ENCODE measurements at regions not wholly inside any gene's neighbourhood (a gene's known extent, or its start where the extent isn't known, plus 50 kb on each side); places are given as distances from the start of the nearest gene placed in this dataset.

DNA sequence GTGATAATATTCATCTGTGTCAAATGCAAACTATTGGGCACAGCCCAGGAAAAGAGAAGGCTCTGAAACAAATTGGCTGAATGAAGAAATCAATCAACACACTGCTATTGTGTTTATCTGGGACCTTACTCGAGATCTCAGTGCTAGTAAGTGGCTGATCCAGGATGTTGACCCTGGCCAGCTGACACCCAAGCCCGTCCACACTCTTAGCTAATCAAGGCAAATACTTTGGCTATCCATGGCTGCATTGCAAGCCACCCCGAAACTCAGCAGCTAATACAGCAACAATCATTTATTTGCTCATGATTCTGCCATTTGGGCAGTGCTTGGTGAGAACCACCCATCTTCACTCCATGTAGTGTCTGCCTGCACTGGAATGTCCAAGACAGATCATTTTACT is 74.1 kb upstream of the UBE3A start:
- Histone ChIP-seq H3K36me3 (ENCODE audit: control insufficient read depth in 2 of 2, extremely low read depth in 1 of 2, insufficient read depth in 2 of 2, low read length in 2 of 2) (no peaks in the 10 kb centered on the region), H4K20me1 (ENCODE audit: control insufficient read depth, extremely low read depth, insufficient read depth, low read length) (no peaks in the 10 kb centered on the region)

DNA sequence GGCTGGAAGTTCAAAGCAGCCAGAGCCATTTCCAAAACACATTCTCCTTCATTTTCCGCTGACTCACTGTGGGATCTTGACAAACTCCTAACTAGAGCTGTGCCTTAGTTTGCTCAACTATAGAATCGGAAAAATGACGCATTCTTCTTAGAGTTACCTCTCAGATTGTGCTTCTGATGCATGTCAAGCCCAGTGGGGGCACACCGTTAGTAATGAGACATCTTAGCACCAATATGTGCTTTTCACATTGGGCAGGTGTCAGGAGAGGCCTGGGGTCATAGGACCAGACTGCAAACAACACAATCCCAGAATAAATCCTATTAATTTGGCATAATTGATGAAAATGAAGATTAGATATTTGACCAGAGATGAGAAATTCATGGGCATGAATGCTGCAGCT is 71.3 kb upstream of the UBE3A start:
- Histone ChIP-seq H3K27ac (ENCODE audit: control insufficient read depth, insufficient read depth, low read length) (no peak overlapping the region), H3K4me1 (ENCODE audit: control insufficient read depth, extremely low read depth, insufficient read depth, low read length) (no peaks in the 10 kb centered on the region), H3K36me3 (ENCODE audit: control insufficient read depth in 2 of 2, extremely low read depth in 1 of 2, insufficient read depth in 2 of 2, low read length in 2 of 2) (no peaks in the 10 kb centered on the region), H4K20me1 (ENCODE audit: control insufficient read depth, extremely low read depth, insufficient read depth, low read length) (no peaks in the 10 kb centered on the region), H3K4me2 (ENCODE audit: control insufficient read depth, extremely low read depth, insufficient read depth, low read depth, low read length) (no peak overlapping the region), H3K9ac (ENCODE audit: control insufficient read depth, extremely low read depth, insufficient read depth, low read length) (no peak overlapping the region), H3K4me3 (ENCODE audit: control insufficient read depth in 2 of 3, extremely low read depth in 1 of 3, insufficient read depth in 2 of 3, low read depth in 1 of 3, low read length in 3 of 3) (no peak overlapping the region), H2AFZ (ENCODE audit: control insufficient read depth, low read length) (no peak overlapping the region), H3K9me3 (ENCODE audit: control insufficient read depth, low read depth, low read length) (no peaks in the 10 kb centered on the region), H3K9me1 (ENCODE audit: control insufficient read depth, extremely low read depth, insufficient read depth, low read length) (no peaks in the 10 kb centered on the region), H3K27me3 (ENCODE audit: control insufficient read depth, extremely low read depth, insufficient read depth, low read length) (no peaks in the 10 kb centered on the region), H3K79me2 (ENCODE audit: control insufficient read depth, insufficient read depth, low read length) (no peaks in the 10 kb centered on the region)
- TF ChIP-seq EZH2 (IDR thresholded peaks at IDR 0.05; ENCODE audit: low read length): no peak
- TF ChIP-seq, protein P1, sequence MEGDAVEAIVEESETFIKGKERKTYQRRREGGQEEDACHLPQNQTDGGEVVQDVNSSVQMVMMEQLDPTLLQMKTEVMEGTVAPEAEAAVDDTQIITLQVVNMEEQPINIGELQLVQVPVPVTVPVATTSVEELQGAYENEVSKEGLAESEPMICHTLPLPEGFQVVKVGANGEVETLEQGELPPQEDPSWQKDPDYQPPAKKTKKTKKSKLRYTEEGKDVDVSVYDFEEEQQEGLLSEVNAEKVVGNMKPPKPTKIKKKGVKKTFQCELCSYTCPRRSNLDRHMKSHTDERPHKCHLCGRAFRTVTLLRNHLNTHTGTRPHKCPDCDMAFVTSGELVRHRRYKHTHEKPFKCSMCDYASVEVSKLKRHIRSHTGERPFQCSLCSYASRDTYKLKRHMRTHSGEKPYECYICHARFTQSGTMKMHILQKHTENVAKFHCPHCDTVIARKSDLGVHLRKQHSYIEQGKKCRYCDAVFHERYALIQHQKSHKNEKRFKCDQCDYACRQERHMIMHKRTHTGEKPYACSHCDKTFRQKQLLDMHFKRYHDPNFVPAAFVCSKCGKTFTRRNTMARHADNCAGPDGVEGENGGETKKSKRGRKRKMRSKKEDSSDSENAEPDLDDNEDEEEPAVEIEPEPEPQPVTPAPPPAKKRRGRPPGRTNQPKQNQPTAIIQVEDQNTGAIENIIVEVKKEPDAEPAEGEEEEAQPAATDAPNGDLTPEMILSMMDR (optimal IDR thresholded peaks at IDR 0.05 in 1 of 3, IDR thresholded peaks at IDR 0.05 in 1 of 3, conservative IDR thresholded peaks at IDR 0.05 in 1 of 3; ENCODE audit: extremely low read depth in 1 of 3, insufficient read depth in 2 of 3, low read length in 3 of 3): no peak
- FAIRE-seq: no peak
- dilution Hi-C loops (cut with MboI; ENCODE audit: extremely low pct_ligation_motif_present, low sequenced_read_pairs): no loop called here
- DNase-seq (ENCODE audit: low read depth, low spot score): no peak

More for the DNA sequence above, 74.1 kb upstream of the UBE3A start:
- no peaks in the 10 kb centered on the region for H3K4me1 ChIP-seq (ENCODE audit: control insufficient read depth, extremely low read depth, insufficient read depth, low read length)
- H3K27me3 ChIP-seq (ENCODE audit: control insufficient read depth, extremely low read depth, insufficient read depth, low read length): no peaks in the 10 kb centered on the region
- H3K9me3 ChIP-seq (ENCODE audit: control insufficient read depth, low read depth, low read length): peaks cover 2% of the 10 kb centered on the region
- H3K9ac ChIP-seq (ENCODE audit: control insufficient read depth, extremely low read depth, insufficient read depth, low read length): no peak overlapping the region
- H3K4me3 ChIP-seq (ENCODE audit: control insufficient read depth in 2 of 3, extremely low read depth in 1 of 3, insufficient read depth in 2 of 3, low read depth in 1 of 3, low read length in 3 of 3): no peak overlapping the region
- no peak for TF ChIP-seq EZH2 (IDR thresholded peaks at IDR 0.05; ENCODE audit: low read length)
- TF ChIP-seq, protein P1 (optimal IDR thresholded peaks at IDR 0.05 in 1 of 3, IDR thresholded peaks at IDR 0.05 in 1 of 3, conservative IDR thresholded peaks at IDR 0.05 in 1 of 3; ENCODE audit: extremely low read depth in 1 of 3, insufficient read depth in 2 of 3, low read length in 3 of 3): no peak
- FAIRE-seq (no peak), DNase-seq (ENCODE audit: low read depth, low spot score) (no peak)
- no peak overlapping the region for H2AFZ ChIP-seq (ENCODE audit: control insufficient read depth, low read length)
- no peak overlapping the region for H3K4me2 ChIP-seq (ENCODE audit: control insufficient read depth, extremely low read depth, insufficient read depth, low read depth, low read length)
- dilution Hi-C loops (cut with MboI; ENCODE audit: extremely low pct_ligation_motif_present, low sequenced_read_pairs): no loop called here
- H3K27ac ChIP-seq (ENCODE audit: control insufficient read depth, insufficient read depth, low read length): no peak overlapping the region
- no peaks in the 10 kb centered on the region for H3K9me1 ChIP-seq (ENCODE audit: control insufficient read depth, extremely low read depth, insufficient read depth, low read length)
- H3K79me2 ChIP-seq (ENCODE audit: control insufficient read depth, insufficient read depth, low read length): no peaks in the 10 kb centered on the region

Data from keratinocyte (primary cell).